Dermis blood vessel endothelial cell (primary cell): ENCODE measurements at regions not wholly inside any gene's neighbourhood (a gene's known extent, or its start where the extent isn't known, plus 50 kb on each side); places are given as distances from the start of the nearest gene placed in this dataset.
A peak's percentile ranks its signal among the peaks of the same experiment; 100 is the strongest.

Experiments
- DNase-seq: peaks from one replicate; pipeline ENCODE4 v3.0.0; 2010

GRCh38 chr20:39163993-39164392 lies 201.8 kb downstream of the DHX35 start:
- DNase-seq, result no peak

- no peak for DNase-seq
These were observed 199.8 kb downstream of the DHX35 start for GRCh38 chr20:39161900-39162299.

- no peak for DNase-seq
These were observed 193.8 kb downstream of the DHX35 start for GRCh38 chr20:39155971-39156370.

- no peak for DNase-seq
These were observed 190.6 kb downstream of the DHX35 start for GRCh38 chr20:39152742-39153141.

GRCh38 chr20:39152126-39152525 lies 190.0 kb downstream of the DHX35 start:
- DNase-seq, result no peak

GRCh38 chr20:39150501-39150900 lies 188.4 kb downstream of the DHX35 start:
- no peak for DNase-seq

- DNase-seq, result no peak
These were observed 184.2 kb downstream of the DHX35 start for GRCh38 chr20:39146394-39146793.

- no peak for DNase-seq
These were observed 183.8 kb downstream of the DHX35 start for GRCh38 chr20:39145921-39146320.

- no peak for DNase-seq
These were observed 182.6 kb downstream of the DHX35 start for GRCh38 chr20:39144757-39145156.

GRCh38 chr20:39142407-39143096 lies 180.4 kb downstream of the DHX35 start:
- DNase-seq, result no peak

- no peak for DNase-seq
These were observed 175.2 kb downstream of the DHX35 start for GRCh38 chr20:39137299-39137698.

- DNase-seq, result no peak
These were observed 174.7 kb downstream of the DHX35 start for GRCh38 chr20:39136798-39137197.

- no peak for DNase-seq
These were observed 173.9 kb downstream of the DHX35 start for GRCh38 chr20:39135885-39136544.

- no peak for DNase-seq
These were observed 171.1 kb downstream of the DHX35 start for GRCh38 chr20:39133201-39133600.

- DNase-seq, result no peak
These were observed 170.4 kb downstream of the DHX35 start for GRCh38 chr20:39132511-39132910.

- no peak for DNase-seq
These were observed 169.9 kb downstream of the DHX35 start for GRCh38 chr20:39132093-39132492.

- DNase-seq, result no peak
These were observed 168.5 kb downstream of the DHX35 start for GRCh38 chr20:39130627-39131026.

GRCh38 chr20:39129523-39129922 lies 167.4 kb downstream of the DHX35 start:
- DNase-seq, result no peak

GRCh38 chr20:39124064-39124463 lies 161.9 kb downstream of the DHX35 start:
- DNase-seq, result no peak

- DNase-seq, result no peak
These were observed 161.0 kb downstream of the DHX35 start for GRCh38 chr20:39123185-39123557.

- DNase-seq, result peak; percentile 51
These were observed 155.3 kb downstream of the DHX35 start for GRCh38 chr20:39117491-39117890.

GRCh38 chr20:39116020-39116419 lies 153.9 kb downstream of the DHX35 start:
- no peak for DNase-seq

GRCh38 chr20:39112178-39112743 lies 150.1 kb downstream of the DHX35 start:
- peak; percentile 72 for DNase-seq
